ENCODE measurements at regions not wholly inside any gene's neighbourhood (a gene's known extent, or its start where the extent isn't known, plus 50 kb on each side); places are given as distances from the start of the nearest gene placed in this dataset.

DNA sequence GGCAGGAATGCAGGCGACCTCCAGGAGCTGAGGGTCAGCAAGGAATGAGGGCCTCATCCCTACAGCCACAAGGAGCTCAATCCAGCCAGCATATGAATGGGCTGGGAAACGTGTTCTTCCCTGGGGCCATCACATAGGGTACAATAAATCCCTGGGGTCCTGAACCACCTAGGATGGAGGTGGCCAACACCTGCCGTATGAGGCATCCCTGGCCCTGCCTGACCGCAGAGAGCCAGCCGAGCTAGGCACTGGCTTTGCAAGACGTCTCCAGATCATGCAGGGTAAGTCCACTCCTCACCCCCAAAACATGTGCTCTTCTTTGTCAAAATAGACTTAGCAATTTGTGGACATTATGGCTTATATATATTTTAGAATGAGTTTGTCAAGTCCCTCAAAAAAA, 303.7 kb upstream of the DIO3 start:
- TF ChIP-seq, protein P1, sequence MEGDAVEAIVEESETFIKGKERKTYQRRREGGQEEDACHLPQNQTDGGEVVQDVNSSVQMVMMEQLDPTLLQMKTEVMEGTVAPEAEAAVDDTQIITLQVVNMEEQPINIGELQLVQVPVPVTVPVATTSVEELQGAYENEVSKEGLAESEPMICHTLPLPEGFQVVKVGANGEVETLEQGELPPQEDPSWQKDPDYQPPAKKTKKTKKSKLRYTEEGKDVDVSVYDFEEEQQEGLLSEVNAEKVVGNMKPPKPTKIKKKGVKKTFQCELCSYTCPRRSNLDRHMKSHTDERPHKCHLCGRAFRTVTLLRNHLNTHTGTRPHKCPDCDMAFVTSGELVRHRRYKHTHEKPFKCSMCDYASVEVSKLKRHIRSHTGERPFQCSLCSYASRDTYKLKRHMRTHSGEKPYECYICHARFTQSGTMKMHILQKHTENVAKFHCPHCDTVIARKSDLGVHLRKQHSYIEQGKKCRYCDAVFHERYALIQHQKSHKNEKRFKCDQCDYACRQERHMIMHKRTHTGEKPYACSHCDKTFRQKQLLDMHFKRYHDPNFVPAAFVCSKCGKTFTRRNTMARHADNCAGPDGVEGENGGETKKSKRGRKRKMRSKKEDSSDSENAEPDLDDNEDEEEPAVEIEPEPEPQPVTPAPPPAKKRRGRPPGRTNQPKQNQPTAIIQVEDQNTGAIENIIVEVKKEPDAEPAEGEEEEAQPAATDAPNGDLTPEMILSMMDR (IDR thresholded peaks at IDR 0.05) = no peak
- no peak for TF ChIP-seq POLR2A (IDR thresholded peaks at IDR 0.05)
